ENCODE measurements at regions not wholly inside any gene's neighbourhood (a gene's known extent, or its start where the extent isn't known, plus 50 kb on each side); places are given as distances from the start of the nearest gene placed in this dataset.

- Histone ChIP-seq H3K4me1 (ENCODE audit: low read depth) (no peaks in the 10 kb centered on the region), H3K27me3 (peaks cover 2% of the 10 kb centered on the region), H3K4me3 (no peak overlapping the region), H3K9me3 (ENCODE audit: low read depth) (no peaks in the 10 kb centered on the region), H3K36me3 (no peaks in the 10 kb centered on the region), H3K27ac (no peak overlapping the region)
- TF ChIP-seq, protein P1, sequence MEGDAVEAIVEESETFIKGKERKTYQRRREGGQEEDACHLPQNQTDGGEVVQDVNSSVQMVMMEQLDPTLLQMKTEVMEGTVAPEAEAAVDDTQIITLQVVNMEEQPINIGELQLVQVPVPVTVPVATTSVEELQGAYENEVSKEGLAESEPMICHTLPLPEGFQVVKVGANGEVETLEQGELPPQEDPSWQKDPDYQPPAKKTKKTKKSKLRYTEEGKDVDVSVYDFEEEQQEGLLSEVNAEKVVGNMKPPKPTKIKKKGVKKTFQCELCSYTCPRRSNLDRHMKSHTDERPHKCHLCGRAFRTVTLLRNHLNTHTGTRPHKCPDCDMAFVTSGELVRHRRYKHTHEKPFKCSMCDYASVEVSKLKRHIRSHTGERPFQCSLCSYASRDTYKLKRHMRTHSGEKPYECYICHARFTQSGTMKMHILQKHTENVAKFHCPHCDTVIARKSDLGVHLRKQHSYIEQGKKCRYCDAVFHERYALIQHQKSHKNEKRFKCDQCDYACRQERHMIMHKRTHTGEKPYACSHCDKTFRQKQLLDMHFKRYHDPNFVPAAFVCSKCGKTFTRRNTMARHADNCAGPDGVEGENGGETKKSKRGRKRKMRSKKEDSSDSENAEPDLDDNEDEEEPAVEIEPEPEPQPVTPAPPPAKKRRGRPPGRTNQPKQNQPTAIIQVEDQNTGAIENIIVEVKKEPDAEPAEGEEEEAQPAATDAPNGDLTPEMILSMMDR (IDR thresholded peaks at IDR 0.05; ENCODE audit: low read depth, low read length), result no peak
- DNase-seq (ENCODE audit: low read depth in 1 of 2, low spot score in 1 of 2), result no peak
Observed at GRCh38 chr10:118805146-118805545, 50.4 kb upstream of the CACUL1 start.

DNA sequence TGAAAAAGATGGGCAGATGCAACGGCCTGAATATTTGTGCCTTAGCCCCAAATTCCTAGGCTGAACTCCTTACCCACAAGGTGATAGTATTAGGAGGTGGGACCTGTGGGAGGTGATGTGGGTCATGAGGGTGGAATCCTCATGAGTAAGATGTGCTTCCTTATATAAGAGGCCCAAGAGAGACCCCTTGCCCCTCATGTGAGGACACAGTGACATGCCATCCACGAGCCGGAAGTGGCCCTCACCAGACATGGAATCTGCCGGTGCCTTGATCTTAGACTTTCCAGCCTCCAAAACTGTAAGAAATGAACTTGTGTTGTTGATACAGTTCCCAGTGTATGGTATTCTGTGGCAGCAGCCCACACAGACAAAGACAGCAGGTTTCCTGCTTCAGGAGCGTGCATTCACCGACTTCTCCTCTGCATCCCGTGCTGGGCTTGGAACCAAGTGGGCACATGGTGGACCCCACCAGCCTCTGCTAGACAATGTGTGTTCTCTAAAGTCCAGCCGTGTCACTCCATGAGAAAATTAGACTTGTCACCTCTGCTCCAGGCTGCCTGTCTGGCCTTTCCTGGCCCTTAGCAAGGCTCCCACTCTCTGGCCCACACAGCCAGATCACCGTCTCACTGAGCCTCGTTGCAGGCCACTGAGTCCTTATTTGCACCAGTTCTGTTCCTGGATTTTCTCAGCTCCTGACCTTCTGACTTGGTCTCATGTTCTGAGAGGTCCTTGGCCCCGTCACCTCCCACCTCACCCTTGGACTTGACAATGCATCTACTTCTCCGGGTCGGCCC, 52.9 kb upstream of the CACUL1 start:
- H3K9me3 ChIP-seq (ENCODE audit: low read depth), result no peaks in the 10 kb centered on the region
- TF ChIP-seq, protein P1 (IDR thresholded peaks at IDR 0.05; ENCODE audit: low read depth, low read length), result no peak
- DNase-seq (ENCODE audit: low read depth in 1 of 2, low spot score in 1 of 2), result no peak

GRCh38 chr10:118808601-118809356, 54.0 kb upstream of the CACUL1 start:
- Histone ChIP-seq H3K4me1 (ENCODE audit: low read depth) (no peaks in the 10 kb centered on the region), H3K9me3 (ENCODE audit: low read depth) (no peaks in the 10 kb centered on the region), H3K27me3 (no peaks in the 10 kb centered on the region), H3K4me3 (no peak overlapping the region), H3K36me3 (no peaks in the 10 kb centered on the region), H3K27ac (no peak overlapping the region)
- DNase-seq (ENCODE audit: low read depth in 1 of 2, low spot score in 1 of 2), result no peak
- TF ChIP-seq, protein P1 (IDR thresholded peaks at IDR 0.05; ENCODE audit: low read depth, low read length), result no peak

More for the DNA sequence above, 52.9 kb upstream of the CACUL1 start:
- no peaks in the 10 kb centered on the region for H3K36me3 ChIP-seq
- H3K4me1 ChIP-seq (ENCODE audit: low read depth), result no peaks in the 10 kb centered on the region
- no peak overlapping the region for H3K27ac ChIP-seq
- no peaks in the 10 kb centered on the region for H3K27me3 ChIP-seq
- no peak overlapping the region for H3K4me3 ChIP-seq

DNA sequence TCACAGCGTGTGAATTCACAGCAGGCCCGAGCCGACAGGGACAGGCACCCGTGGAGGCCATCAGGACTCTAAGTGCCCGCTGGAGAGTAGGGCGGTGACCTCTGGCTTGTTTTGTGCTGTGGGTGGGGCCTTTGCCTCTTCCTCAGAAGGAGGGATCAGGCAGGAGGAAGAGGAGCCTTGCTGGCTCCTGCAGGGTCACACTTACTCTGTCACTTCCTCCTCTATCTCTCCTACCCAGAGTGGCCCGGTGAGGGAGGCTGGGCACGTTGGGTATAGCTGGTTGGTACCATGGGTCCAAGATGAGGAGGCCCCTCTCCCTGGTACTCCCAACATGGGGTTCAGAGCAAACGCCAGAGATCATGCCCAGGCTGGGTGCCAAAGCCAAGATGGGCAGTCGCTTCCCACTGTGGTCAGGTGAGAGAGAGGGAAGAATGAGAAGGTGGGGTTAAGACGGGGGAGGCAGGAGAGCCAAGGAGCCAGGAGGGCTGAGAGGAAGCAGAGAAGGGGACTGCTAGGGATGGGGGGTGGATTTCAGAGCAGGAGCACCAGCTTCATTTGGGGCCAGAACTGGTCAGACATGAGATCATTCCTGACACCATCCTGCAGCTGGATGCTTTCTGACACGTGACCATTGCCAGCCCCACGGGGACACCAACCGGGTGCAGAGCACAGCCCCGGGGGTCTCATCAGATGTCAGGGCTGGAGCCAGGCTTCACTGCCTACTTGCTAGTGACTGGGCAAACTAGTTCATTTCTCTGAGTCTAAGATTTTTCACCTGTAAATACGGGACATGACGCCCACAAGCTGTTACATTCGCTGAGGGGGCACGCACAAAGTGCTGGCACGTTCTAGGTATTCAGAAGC, 54.8 kb upstream of the CACUL1 start:
- Histone ChIP-seq H3K4me3 (no peak overlapping the region), H3K36me3 (no peaks in the 10 kb centered on the region), H3K27me3 (no peaks in the 10 kb centered on the region), H3K27ac (no peak overlapping the region), H3K4me1 (ENCODE audit: low read depth) (no peaks in the 10 kb centered on the region), H3K9me3 (ENCODE audit: low read depth) (no peaks in the 10 kb centered on the region)
- TF ChIP-seq, protein P1 (IDR thresholded peaks at IDR 0.05; ENCODE audit: low read depth, low read length), result no peak
- DNase-seq (ENCODE audit: low read depth in 1 of 2, low spot score in 1 of 2), result no peak

GRCh38 chr10:118810796-118811505, 56.2 kb upstream of the CACUL1 start:
- H3K27ac ChIP-seq, result no peak overlapping the region
- TF ChIP-seq, protein P1 (IDR thresholded peaks at IDR 0.05; ENCODE audit: low read depth, low read length), result no peak
- no peak for DNase-seq (ENCODE audit: low read depth in 1 of 2, low spot score in 1 of 2)
- no peaks in the 10 kb centered on the region for H3K36me3 ChIP-seq
- no peaks in the 10 kb centered on the region for H3K9me3 ChIP-seq (ENCODE audit: low read depth)
- H3K4me1 ChIP-seq (ENCODE audit: low read depth), result no peaks in the 10 kb centered on the region
- H3K4me3 ChIP-seq, result no peak overlapping the region
- H3K27me3 ChIP-seq, result peaks cover 5% of the 10 kb centered on the region
